CD4-positive, CD25-positive, alpha-beta regulatory T cell (primary cell): ENCODE measurements at regions not wholly inside any gene's neighbourhood (a gene's known extent, or its start where the extent isn't known, plus 50 kb on each side); places are given as distances from the start of the nearest gene placed in this dataset.

Source experiments
- ATAC-seq, 2 donors: fragments of 150-1000 bp; cut with Tn5 transposase; one replicate each; pipeline ENCODE4 v1.10.0; 2021; ENCODE audit warnings: low read depth in 2 of 2, moderate number of reproducible peaks in 2 of 2, moderate library complexity in 1 of 2
- DNase-seq, 3 donors: peaks; one replicate each; pipeline versions ENCODE4 v3.0.0 to v3.0.0-alpha.2; 2012 to 2022; ENCODE audit warnings: mixed read lengths in 1 of 3
- H3K27ac ChIP-seq: one replicate; pipeline ENCODE4 v1.7.0; 2013; ENCODE audit warnings: mild to moderate bottlenecking, low read length; ENCODE audit not compliant: insufficient read depth, poor library complexity, severe bottlenecking
- H3K27me3 ChIP-seq: one replicate; pipeline ENCODE4 v1.7.0; 2013; ENCODE audit warnings: low read length; ENCODE audit not compliant: control insufficient read depth, insufficient read depth
- H3K36me3 ChIP-seq: one replicate; pipeline ENCODE4 v1.7.0; 2013; ENCODE audit warnings: mild to moderate bottlenecking, low read length, moderate library complexity; ENCODE audit not compliant: control insufficient read depth, insufficient read depth
- H3K4me1 ChIP-seq: 2 replicates; pipeline ENCODE4 v1.7.0; 2013; ENCODE audit warnings: mild to moderate bottlenecking, low read length; ENCODE audit not compliant: insufficient read depth, control insufficient read depth, poor library complexity, severe bottlenecking
- H3K4me3 ChIP-seq: one replicate; pipeline ENCODE4 v1.7.0; 2013; ENCODE audit warnings: low read depth, mild to moderate bottlenecking, low read length, moderate library complexity
- H3K9me3 ChIP-seq, 2 experiments: 1 replicate in 1 of 2; 2 replicates in 1 of 2; pipeline ENCODE4 v1.7.0; 2013; ENCODE audit warnings: low read length in 2 of 2, mild to moderate bottlenecking in 1 of 2, moderate library complexity in 1 of 2; ENCODE audit not compliant: control insufficient read depth in 2 of 2
- H3K27ac Mint-ChIP-seq, 3 donors: one replicate each; pipeline ENCODE4 v1.8.0; 2020 to 2022; ENCODE audit warnings: mild to moderate bottlenecking in 3 of 3, mixed read lengths in 3 of 3, moderate library complexity in 2 of 3
- H3K27me3 Mint-ChIP-seq: one replicate; pipeline ENCODE4 v1.8.0; 2022; ENCODE audit warnings: mild to moderate bottlenecking, mixed read lengths
- H3K36me3 Mint-ChIP-seq: one replicate; pipeline ENCODE4 v1.8.0; 2020; ENCODE audit warnings: mixed read lengths
- H3K4me1 Mint-ChIP-seq, 4 donors: one replicate each; pipeline ENCODE4 v1.8.0; 2020 to 2022; ENCODE audit warnings: mixed read lengths in 4 of 4, mild to moderate bottlenecking in 1 of 4
- H3K4me3 Mint-ChIP-seq, 4 donors: one replicate each; pipeline ENCODE4 v1.8.0; 2020 to 2022; ENCODE audit warnings: mild to moderate bottlenecking in 4 of 4, mixed read lengths in 4 of 4, moderate library complexity in 3 of 4
- H3K9me3 Mint-ChIP-seq, 7 donors: one replicate each; pipeline ENCODE4 v1.8.0; 2020 to 2022; ENCODE audit warnings: mixed read lengths in 7 of 7, mild to moderate bottlenecking in 3 of 7, moderate library complexity in 2 of 7

- Histone ChIP-seq H3K27ac (no peak overlapping the region), H3K4me1 (no peaks in the 10 kb centered on the region), H3K27me3 (no peaks in the 10 kb centered on the region), H3K36me3 (no peaks in the 10 kb centered on the region), H3K4me3 (no peak overlapping the region), H3K9me3 (no peaks in the 10 kb centered on the region)
- Mint-ChIP-seq H3K4me3 (no peak overlapping the region), H3K9me3 (peaks cover 7 to 35% (median 14%) of the 10 kb centered on the region in 7 donors), H3K4me1 (no peaks in the 10 kb centered on the region), H3K27me3 (no peaks in the 10 kb centered on the region), H3K27ac (no peak overlapping the region), H3K36me3 (no peaks in the 10 kb centered on the region)
- DNase-seq (no peak), ATAC-seq (no peak)
Observed at GRCh38 chr11:24225501-24225900, 271.4 kb upstream of the LUZP2 start.

DNA sequence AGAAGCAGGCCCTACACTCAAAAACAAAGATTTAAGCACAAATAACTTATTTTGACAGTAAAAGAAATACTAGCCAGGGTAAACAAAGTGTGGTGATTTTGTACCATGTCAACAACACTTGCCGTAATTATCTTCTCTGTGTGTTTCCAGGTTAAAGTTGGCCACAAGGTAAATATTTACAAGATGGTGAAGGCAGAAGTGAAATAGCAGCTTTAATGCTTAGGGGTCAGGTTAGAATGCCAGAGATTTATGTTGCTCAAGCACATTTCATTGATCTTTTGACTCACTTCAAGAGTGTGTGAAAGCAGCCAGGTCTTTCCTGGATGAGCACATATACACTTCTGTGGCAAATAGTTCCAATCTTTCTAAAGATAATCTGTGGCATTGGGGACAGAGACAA lies 270.2 kb upstream of the LUZP2 start:
- H3K4me1 Mint-ChIP-seq: no peaks in the 10 kb centered on the region
- Histone ChIP-seq H3K27ac (no peak overlapping the region), H3K4me3 (no peak overlapping the region), H3K4me1 (no peaks in the 10 kb centered on the region), H3K36me3 (no peaks in the 10 kb centered on the region), H3K9me3 (no peaks in the 10 kb centered on the region), H3K27me3 (no peaks in the 10 kb centered on the region)
- ATAC-seq (no peak), DNase-seq (no peak)
- H3K27me3 Mint-ChIP-seq: no peaks in the 10 kb centered on the region
- no peak overlapping the region for H3K4me3 Mint-ChIP-seq
- H3K27ac Mint-ChIP-seq: no peak overlapping the region
- no peaks in the 10 kb centered on the region for H3K36me3 Mint-ChIP-seq
- peaks cover 6 to 35% (median 14%) of the 10 kb centered on the region in 7 donors for H3K9me3 Mint-ChIP-seq

DNA sequence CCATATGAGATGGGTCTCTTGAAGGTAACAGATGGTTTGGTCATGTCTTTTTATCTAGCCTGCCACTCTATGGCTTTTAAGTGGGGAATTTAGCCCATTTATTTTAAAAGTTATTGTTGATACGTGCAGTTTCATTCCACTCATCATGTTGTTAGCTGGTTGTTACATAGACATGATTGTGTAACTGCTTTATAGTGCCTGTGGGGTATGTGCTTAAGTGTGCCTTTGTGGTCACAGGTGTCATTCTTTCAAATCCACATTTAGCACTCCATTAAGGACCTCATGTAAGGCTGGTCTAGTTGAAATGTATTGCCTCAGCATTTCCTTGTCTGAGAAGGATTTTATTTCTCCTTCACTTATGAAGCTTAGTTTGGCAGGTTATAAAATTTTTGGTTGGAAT lies 263.8 kb upstream of the LUZP2 start:
- H3K27me3 Mint-ChIP-seq: no peaks in the 10 kb centered on the region
- Histone ChIP-seq H3K27me3 (no peaks in the 10 kb centered on the region), H3K4me3 (no peak overlapping the region), H3K4me1 (no peaks in the 10 kb centered on the region), H3K9me3 (no peaks in the 10 kb centered on the region), H3K27ac (no peak overlapping the region), H3K36me3 (no peaks in the 10 kb centered on the region)
- no peaks in the 10 kb centered on the region for H3K36me3 Mint-ChIP-seq
- no peak overlapping the region for H3K4me3 Mint-ChIP-seq
- H3K9me3 Mint-ChIP-seq: peaks cover 0 to 15% (median 7%) of the 10 kb centered on the region in 7 donors
- DNase-seq (no peak), ATAC-seq (no peak)
- no peak overlapping the region for H3K27ac Mint-ChIP-seq
- no peaks in the 10 kb centered on the region for H3K4me1 Mint-ChIP-seq

DNA sequence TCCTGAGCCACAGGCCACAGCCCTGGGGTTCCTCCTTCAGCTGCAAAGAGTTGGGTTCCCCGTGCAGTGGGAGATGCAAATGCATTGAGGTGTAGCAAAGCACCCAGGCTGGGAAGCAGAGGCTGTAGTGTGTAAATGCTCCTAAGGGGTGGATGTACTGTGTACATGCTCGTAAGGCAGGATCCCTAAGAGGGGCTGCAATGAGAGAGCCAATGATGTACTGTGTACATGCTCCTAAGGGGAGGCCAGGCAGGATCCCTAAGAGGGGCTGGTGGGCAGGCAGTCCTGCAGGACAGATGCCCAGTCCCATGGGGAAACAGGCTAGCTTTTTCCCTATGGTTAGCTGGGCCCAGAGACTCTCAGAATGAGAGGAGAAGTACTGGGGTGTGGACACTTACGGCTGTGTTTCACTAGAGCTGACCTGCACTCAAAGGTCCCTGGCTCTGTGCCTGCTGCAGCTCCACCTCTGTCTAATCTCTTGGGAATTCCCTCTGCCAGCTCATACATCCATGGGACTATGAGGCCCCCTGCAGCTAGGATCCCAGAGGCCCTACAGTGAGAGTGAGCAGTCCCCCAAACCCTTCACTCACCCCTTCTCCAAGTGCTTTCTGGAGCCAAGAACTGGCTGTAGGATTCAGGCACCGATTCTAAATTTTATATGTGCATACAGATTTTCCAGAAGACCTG lies 261.9 kb upstream of the LUZP2 start:
- Histone ChIP-seq H3K4me3 (no peak overlapping the region), H3K9me3 (no peaks in the 10 kb centered on the region), H3K27me3 (no peaks in the 10 kb centered on the region), H3K4me1 (no peaks in the 10 kb centered on the region), H3K36me3 (no peaks in the 10 kb centered on the region), H3K27ac (no peak overlapping the region)
- no peaks in the 10 kb centered on the region for H3K27me3 Mint-ChIP-seq
- no peaks in the 10 kb centered on the region for H3K4me1 Mint-ChIP-seq
- H3K4me3 Mint-ChIP-seq: no peak overlapping the region
- DNase-seq (no peak), ATAC-seq (no peak)
- H3K27ac Mint-ChIP-seq: no peak overlapping the region
- H3K9me3 Mint-ChIP-seq: peaks cover 0 to 14% (median 5%) of the 10 kb centered on the region in 7 donors
- H3K36me3 Mint-ChIP-seq: no peaks in the 10 kb centered on the region

DNA sequence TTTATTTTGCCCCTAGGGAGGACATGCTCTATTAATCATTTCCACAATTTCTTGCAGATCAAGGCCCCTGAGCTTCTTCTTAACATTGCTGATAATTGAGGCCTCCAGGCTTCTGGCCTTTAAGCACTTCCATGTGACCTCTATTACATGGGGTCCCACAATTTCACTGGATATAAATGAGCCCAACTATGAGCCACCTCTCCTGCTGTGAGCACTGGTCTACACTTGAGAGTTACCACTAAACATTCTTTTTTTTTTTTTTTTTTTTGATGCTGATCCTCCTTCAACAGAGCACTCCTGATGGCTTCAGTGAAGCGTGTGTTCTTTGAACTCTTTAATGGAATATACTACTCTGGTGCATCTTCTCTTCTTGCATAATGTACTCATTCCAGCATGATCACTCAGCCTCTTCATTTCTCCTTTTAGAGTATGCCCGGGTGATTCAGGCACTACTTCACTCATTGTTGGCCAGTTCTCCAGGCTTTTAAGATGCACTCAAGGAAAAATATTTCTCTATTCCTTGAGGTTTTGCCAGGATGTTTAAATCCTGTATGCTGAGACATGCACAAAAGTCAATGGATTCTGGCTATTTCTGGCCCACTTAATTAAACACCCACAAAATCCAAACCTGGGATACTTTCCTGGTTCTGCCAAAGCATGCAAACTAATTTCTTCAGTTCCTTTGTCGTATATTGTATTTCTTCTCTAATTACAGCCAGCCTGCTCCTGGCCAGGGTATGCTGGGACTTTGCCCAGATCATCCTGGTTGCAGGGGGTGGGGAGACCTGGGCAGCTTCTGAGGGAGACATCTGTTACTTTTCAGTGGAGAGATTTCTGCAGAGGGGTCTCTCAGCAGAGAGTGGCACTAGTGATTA lies 257.8 kb upstream of the LUZP2 start:
- H3K27ac Mint-ChIP-seq: no peak overlapping the region
- no peaks in the 10 kb centered on the region for H3K4me1 Mint-ChIP-seq
- Histone ChIP-seq H3K9me3 (no peaks in the 10 kb centered on the region), H3K27ac (no peak overlapping the region), H3K4me3 (no peak overlapping the region), H3K36me3 (no peaks in the 10 kb centered on the region), H3K4me1 (no peaks in the 10 kb centered on the region), H3K27me3 (no peaks in the 10 kb centered on the region)
- no peak for ATAC-seq
- no peaks in the 10 kb centered on the region for H3K36me3 Mint-ChIP-seq
- H3K27me3 Mint-ChIP-seq: no peaks in the 10 kb centered on the region
- peaks cover 0 to 12% (median 9%) of the 10 kb centered on the region in 7 donors for H3K9me3 Mint-ChIP-seq
- DNase-seq: no peak
- H3K4me3 Mint-ChIP-seq: no peak overlapping the region

DNA sequence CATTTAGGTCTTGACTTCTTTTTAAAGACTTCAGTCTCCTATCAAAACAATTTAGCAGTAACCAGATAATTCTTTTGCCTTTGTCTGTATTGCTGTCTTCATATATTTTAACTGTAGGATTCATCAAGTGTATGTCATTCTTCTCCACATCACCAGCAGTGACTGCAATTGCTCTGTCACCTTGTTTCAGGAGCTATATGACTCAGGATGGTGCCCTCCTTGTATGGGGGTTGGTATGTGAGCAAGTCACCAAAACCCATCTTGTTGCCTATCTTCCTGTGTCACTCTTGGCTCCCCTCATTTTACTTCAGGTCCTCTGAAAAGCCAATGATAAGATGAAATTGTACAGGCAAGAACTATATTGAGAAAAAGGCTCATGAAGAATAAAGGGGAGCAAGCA lies 256.9 kb upstream of the LUZP2 start:
- Mint-ChIP-seq H3K36me3 (no peaks in the 10 kb centered on the region), H3K4me1 (no peaks in the 10 kb centered on the region)

DNA sequence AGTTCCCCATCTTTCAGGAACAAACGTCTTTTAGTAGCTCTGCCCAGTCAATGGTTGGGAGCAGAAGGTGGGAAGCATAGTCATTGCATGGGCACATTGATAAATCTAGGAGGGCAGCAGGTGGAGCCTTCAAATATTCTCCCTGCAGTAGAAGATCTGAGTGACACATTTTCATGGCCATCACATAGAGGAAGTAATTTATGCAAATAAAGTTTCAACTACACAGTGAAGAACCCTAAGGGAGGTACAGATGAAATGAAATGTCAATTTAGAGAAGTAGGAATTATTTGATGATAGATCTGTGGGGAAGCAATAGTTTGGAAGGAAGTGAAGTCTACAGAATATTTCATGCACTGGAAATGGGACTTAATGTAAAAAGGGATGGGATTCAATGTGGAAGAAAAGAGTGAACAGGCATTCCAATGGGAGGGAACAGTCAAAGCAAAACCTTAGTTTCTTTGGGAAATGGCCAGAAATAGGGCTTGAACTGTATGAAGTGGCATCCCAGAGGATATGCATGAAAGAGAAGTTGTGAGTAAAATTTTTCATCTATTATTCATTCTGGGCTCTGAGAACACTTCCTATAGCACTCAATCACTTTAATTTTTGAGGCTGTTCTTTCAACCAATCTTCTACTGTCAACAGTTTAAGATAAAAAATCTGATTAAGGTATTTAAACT lies 256.2 kb upstream of the LUZP2 start:
- Mint-ChIP-seq H3K36me3 (no peaks in the 10 kb centered on the region), H3K4me1 (no peaks in the 10 kb centered on the region), H3K9me3 (peaks cover 0 to 16% (median 9%) of the 10 kb centered on the region in 7 donors), H3K27me3 (no peaks in the 10 kb centered on the region), H3K4me3 (no peak overlapping the region), H3K27ac (no peak overlapping the region)
- no peak for ATAC-seq
- Histone ChIP-seq H3K4me1 (no peaks in the 10 kb centered on the region), H3K27ac (no peak overlapping the region), H3K27me3 (no peaks in the 10 kb centered on the region), H3K4me3 (no peak overlapping the region), H3K36me3 (no peaks in the 10 kb centered on the region), H3K9me3 (no peaks in the 10 kb centered on the region)
- DNase-seq: no peak

More for the DNA sequence above, 256.9 kb upstream of the LUZP2 start:
- Mint-ChIP-seq H3K27ac (no peak overlapping the region), H3K27me3 (no peaks in the 10 kb centered on the region), H3K4me3 (no peak overlapping the region), H3K9me3 (peaks cover 0 to 13% (median 8%) of the 10 kb centered on the region in 7 donors)
- ATAC-seq (no peak), DNase-seq (no peak)
- H3K27me3 ChIP-seq: no peaks in the 10 kb centered on the region
- no peaks in the 10 kb centered on the region for H3K9me3 ChIP-seq
- H3K4me3 ChIP-seq: no peak overlapping the region
- no peaks in the 10 kb centered on the region for H3K4me1 ChIP-seq
- no peak overlapping the region for H3K27ac ChIP-seq
- H3K36me3 ChIP-seq: no peaks in the 10 kb centered on the region
